Naive thymus-derived CD4-positive, alpha-beta T cell (primary cell): ENCODE measurements at regions not wholly inside any gene's neighbourhood (a gene's known extent, or its start where the extent isn't known, plus 50 kb on each side); places are given as distances from the start of the nearest gene placed in this dataset.
"Not testable (repeated sequence)": the region's sequence is repeated elsewhere in the genome, so short reads cannot be mapped to it uniquely, and the experiment has no call there.

Experiments used
- ATAC-seq: fragments of 150-1000 bp; cut with Tn5 transposase; 2 replicates; pipeline ENCODE4 v1.10.0; 2021; ENCODE audit warnings: mild to moderate bottlenecking, moderate library complexity
- CTCF ChIA-PET: fragments of 350-600 bp; sonication (Branson Sonifier 250); formaldehyde crosslinking; loops from one replicate; lab custom pipeline; 2021; ENCODE audit warnings: antibody characterized with exemption; lab: Charles Lee
- POLR2A ChIA-PET: fragments of 350-600 bp; sonication (Branson Sonifier 250); formaldehyde crosslinking; loops from one replicate; lab custom pipeline; 2021; ENCODE audit warnings: antibody characterized with exemption, inconsistent platforms; lab: Charles Lee
- DNase-seq, 9 donors: peaks; one replicate each; pipeline versions ENCODE4 v3.0.0 to v3.0.0-alpha.2; 2020 to 2022; ENCODE audit warnings: mixed read lengths in 1 of 9
- H3K27ac ChIP-seq: one replicate; pipeline ENCODE4 v1.7.0; 2013; ENCODE audit warnings: mild to moderate bottlenecking, low read depth, low read length, moderate library complexity
- H3K27me3 ChIP-seq, 2 donors: one replicate each; pipeline ENCODE4 v1.7.0; 2013; ENCODE audit warnings: low read length in 2 of 2, mild to moderate bottlenecking in 2 of 2, moderate library complexity in 2 of 2; ENCODE audit not compliant: control insufficient read depth in 2 of 2, insufficient read depth in 2 of 2
- H3K36me3 ChIP-seq, 3 experiments: 1 replicate in 2 of 3; 2 replicates in 1 of 3; pipeline ENCODE4 v1.7.0; 2013; ENCODE audit warnings: low read length in 3 of 3, mild to moderate bottlenecking in 3 of 3, moderate library complexity in 1 of 3; ENCODE audit not compliant: insufficient read depth in 3 of 3, control insufficient read depth in 2 of 3
- H3K4me1 ChIP-seq, 2 donors: one replicate each; pipeline ENCODE4 v1.7.0; 2013; ENCODE audit warnings: low read length in 2 of 2, mild to moderate bottlenecking in 2 of 2, moderate library complexity in 1 of 2; ENCODE audit not compliant: control insufficient read depth in 2 of 2, insufficient read depth in 2 of 2
- H3K4me3 ChIP-seq: 2 replicates; pipeline ENCODE4 v1.7.0; 2013; ENCODE audit warnings: mild to moderate bottlenecking, low read length
- H3K9me3 ChIP-seq, 3 experiments: 1 replicate in 2 of 3; 2 replicates in 1 of 3; pipeline ENCODE4 v1.7.0; 2013; ENCODE audit warnings: low read length in 3 of 3; ENCODE audit not compliant: control insufficient read depth in 2 of 3
- H3K27ac Mint-ChIP-seq, 9 donors: one replicate each; pipeline ENCODE4 v1.8.0; 2020 to 2022; ENCODE audit warnings: mixed read lengths in 9 of 9, mild to moderate bottlenecking in 8 of 9, moderate library complexity in 5 of 9, inconsistent platforms in 2 of 9
- H3K27me3 Mint-ChIP-seq, 5 donors: one replicate each; pipeline ENCODE4 v1.8.0; 2021 to 2022; ENCODE audit warnings: mixed read lengths in 5 of 5, mild to moderate bottlenecking in 1 of 5
- H3K36me3 Mint-ChIP-seq, 5 donors: one replicate each; pipeline ENCODE4 v1.8.0; 2020 to 2022; ENCODE audit warnings: mixed read lengths in 5 of 5, mild to moderate bottlenecking in 3 of 5, inconsistent platforms in 1 of 5
- H3K4me1 Mint-ChIP-seq, 7 donors: one replicate each; pipeline ENCODE4 v1.8.0; 2020 to 2022; ENCODE audit warnings: mixed read lengths in 7 of 7, mild to moderate bottlenecking in 3 of 7, inconsistent platforms in 1 of 7
- H3K4me3 Mint-ChIP-seq, 10 donors: one replicate each; pipeline ENCODE4 v1.8.0; 2020 to 2022; ENCODE audit warnings: mild to moderate bottlenecking in 10 of 10, mixed read lengths in 10 of 10, moderate library complexity in 6 of 10, inconsistent platforms in 2 of 10
- H3K9me3 Mint-ChIP-seq, 11 donors: one replicate each; pipeline ENCODE4 v1.8.0; 2020 to 2022; ENCODE audit warnings: mixed read lengths in 11 of 11, mild to moderate bottlenecking in 4 of 11, inconsistent platforms in 1 of 11, moderate library complexity in 1 of 11
- intact Hi-C, 2 donors: fragments of 100-400 bp; cut with micrococcal nuclease; formaldehyde crosslinking; loops; one replicate each; pipeline ENCODE4 v1.15.1; 2023

DNA sequence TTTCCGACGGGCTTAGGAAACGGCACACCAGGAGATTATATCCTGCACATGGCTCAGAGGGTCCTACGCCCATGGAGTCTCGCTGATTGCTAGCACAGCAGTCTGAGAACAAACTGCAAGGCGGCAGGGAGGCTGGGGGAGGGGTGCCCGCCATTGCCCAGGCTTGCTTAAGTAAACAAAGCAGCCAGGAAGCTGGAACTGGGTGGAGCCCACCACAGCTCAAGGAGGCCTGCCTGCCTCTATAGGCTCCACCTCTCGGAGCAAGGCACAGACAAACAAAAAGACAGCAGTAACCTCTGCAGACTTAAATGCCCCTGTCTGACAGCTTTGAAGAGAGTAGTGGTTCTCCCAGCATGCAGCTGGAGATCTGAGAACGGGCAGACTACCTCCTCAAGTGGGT lies 722.6 kb downstream of the BRINP3 start:
- H3K4me1 Mint-ChIP-seq, H3K36me3 ChIP-seq, H3K27me3 Mint-ChIP-seq, POLR2A ChIA-PET, H3K36me3 Mint-ChIP-seq, intact Hi-C loops, H3K27me3 ChIP-seq, H3K4me1 ChIP-seq, ATAC-seq, H3K4me3 Mint-ChIP-seq, H3K27ac ChIP-seq, CTCF ChIA-PET, DNase-seq, H3K9me3 ChIP-seq, H3K27ac Mint-ChIP-seq, H3K4me3 ChIP-seq: not testable (repeated sequence)
- H3K9me3 Mint-ChIP-seq = peaks cover 0 to 12% (median 6%) of the 10 kb centered on the region in 11 donors

DNA sequence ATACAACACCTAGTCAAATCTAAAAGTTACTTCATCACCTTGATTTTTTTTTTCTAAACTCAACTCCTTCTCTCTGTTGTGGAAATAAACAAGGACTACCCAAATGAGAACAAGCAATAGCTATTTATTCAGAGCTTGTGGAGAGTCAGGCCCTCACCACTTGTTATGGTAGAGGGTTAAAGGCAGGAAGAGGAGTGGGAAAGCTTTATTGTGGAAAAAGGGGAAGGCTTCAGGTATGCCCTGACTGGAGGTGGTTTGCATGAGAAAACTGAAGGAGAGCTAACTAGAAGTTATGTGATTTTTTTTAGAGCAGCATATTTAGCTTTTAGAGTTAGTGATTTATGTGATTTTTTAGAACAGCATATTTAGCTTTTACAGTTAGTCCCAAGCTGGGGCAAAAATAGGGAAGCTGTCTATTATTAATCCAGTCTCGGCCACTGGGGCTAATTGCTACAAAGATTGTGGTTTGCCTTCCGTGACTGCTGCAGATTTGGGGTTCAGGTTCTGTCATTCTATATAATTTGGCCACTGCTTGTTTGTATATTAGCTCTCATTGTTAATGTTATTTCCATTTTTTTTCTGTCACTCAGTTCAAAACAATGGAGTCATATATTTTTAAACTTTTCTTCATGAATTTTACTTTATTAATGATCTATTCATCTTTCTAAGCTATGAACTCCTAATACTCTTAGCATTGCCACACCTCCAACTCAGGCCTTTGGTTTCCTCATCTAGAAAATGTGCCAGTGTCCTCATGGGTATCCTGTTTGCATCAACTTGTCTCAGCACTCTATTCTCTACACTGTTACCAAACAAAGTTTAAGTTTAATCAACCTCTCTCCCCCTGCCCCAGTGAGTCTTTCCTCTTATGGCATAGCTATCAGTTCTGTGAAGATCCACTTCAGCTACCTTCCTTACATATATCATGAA lies 713.0 kb downstream of the BRINP3 start:
- Mint-ChIP-seq H3K4me1 (no peaks in the 10 kb centered on the region), H3K36me3 (no peaks in the 10 kb centered on the region), H3K9me3 (peaks cover 2 to 27% (median 6%) of the 10 kb centered on the region in 11 donors), H3K4me3 (no peak overlapping the region), H3K27ac (no peak overlapping the region), H3K27me3 (no peaks in the 10 kb centered on the region)
- Histone ChIP-seq H3K4me1 (no peaks in the 10 kb centered on the region), H3K27ac (no peak overlapping the region), H3K9me3 (no peaks in the 10 kb centered on the region), H3K27me3 (no peaks in the 10 kb centered on the region), H3K4me3 (no peak overlapping the region), H3K36me3 (no peaks in the 10 kb centered on the region)
- ChIA-PET POLR2A (no interaction called here), CTCF (no interaction called here)
- ATAC-seq (no peak), DNase-seq (no peak)
- intact Hi-C loops = no loop called here

DNA sequence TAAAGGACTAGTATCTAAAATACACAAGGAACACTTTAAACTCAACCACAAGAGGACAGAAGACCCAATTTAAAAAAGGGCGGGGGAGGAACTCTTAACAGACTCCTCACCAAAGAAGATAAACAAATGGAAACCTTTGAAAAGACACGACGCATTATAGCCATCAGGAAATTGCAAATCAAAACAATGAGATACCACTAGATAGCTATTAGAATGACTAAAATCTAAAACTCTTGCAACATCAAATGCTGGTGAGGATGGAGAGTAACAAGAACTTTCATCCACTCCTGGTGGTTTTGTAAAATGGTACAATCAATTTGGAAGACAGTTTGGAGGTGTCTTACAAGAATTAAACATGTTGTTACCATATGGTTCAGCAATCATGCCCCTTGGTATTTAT lies 708.2 kb downstream of the BRINP3 start:
- Mint-ChIP-seq H3K27me3 (no peaks in the 10 kb centered on the region), H3K9me3 (peaks cover under 1 to 37% (median 8%) of the 10 kb centered on the region in 11 donors), H3K36me3 (no peaks in the 10 kb centered on the region), H3K27ac (no peak overlapping the region), H3K4me1 (no peaks in the 10 kb centered on the region), H3K4me3 (no peak overlapping the region)
- ChIA-PET CTCF (no interaction called here), POLR2A (no interaction called here)
- no peaks in the 10 kb centered on the region for H3K27me3 ChIP-seq
- no peaks in the 10 kb centered on the region for H3K4me1 ChIP-seq
- H3K9me3 ChIP-seq = no peaks in the 10 kb centered on the region
- DNase-seq (no peak), ATAC-seq (no peak)
- no peaks in the 10 kb centered on the region for H3K36me3 ChIP-seq
- intact Hi-C loops = no loop called here
- H3K27ac ChIP-seq = no peak overlapping the region
- no peak overlapping the region for H3K4me3 ChIP-seq

DNA sequence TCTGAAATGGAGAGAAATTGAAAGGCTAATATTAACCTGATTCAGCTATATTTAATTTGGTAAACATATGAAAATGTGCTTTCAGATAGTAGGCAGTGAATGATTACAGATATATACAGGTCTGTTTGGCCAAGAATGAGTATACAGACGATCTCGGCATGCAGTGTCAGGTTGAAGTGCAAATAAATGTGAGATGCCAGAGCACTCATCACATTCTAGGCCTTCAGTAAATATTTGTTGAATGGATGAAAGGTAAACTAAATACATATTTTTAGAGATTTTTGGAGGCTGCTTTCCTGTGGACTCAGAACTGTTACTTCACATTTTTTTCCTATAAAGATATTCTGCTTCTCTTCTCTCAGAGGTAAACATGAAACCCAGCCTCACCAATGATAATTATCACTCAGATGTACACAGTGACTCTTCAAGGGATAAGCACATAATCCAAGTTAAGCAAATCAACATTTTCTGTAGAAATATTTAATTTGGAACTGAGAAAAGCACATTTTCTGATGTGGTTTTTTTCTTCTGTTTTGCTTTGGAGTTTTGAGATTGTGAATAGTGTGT lies 702.9 kb downstream of the BRINP3 start:
- H3K27me3 ChIP-seq = no peaks in the 10 kb centered on the region
- H3K36me3 ChIP-seq = no peaks in the 10 kb centered on the region
- Mint-ChIP-seq H3K4me1 (no peaks in the 10 kb centered on the region), H3K27ac (no peak overlapping the region), H3K36me3 (no peaks in the 10 kb centered on the region), H3K4me3 (no peak overlapping the region), H3K9me3 (peaks cover 0 to 22% (median 5%) of the 10 kb centered on the region in 11 donors), H3K27me3 (no peaks in the 10 kb centered on the region)
- no peak overlapping the region for H3K4me3 ChIP-seq
- no peak overlapping the region for H3K27ac ChIP-seq
- intact Hi-C loops = no loop called here
- H3K9me3 ChIP-seq = no peaks in the 10 kb centered on the region
- ATAC-seq (no peak), DNase-seq (no peak)
- ChIA-PET POLR2A (no interaction called here), CTCF (no interaction called here)
- H3K4me1 ChIP-seq = no peaks in the 10 kb centered on the region

- Histone ChIP-seq H3K27ac (no peak overlapping the region), H3K27me3 (no peaks in the 10 kb centered on the region), H3K36me3 (no peaks in the 10 kb centered on the region), H3K4me1 (no peaks in the 10 kb centered on the region), H3K4me3 (no peak overlapping the region), H3K9me3 (no peaks in the 10 kb centered on the region)
- intact Hi-C loops = no loop called here
- Mint-ChIP-seq H3K4me3 (no peak overlapping the region), H3K27me3 (no peaks in the 10 kb centered on the region), H3K27ac (no peak overlapping the region), H3K4me1 (no peaks in the 10 kb centered on the region), H3K36me3 (no peaks in the 10 kb centered on the region), H3K9me3 (peaks cover 0 to 21% (median 5%) of the 10 kb centered on the region in 11 donors)
- DNase-seq (no peak), ATAC-seq (no peak)
- ChIA-PET POLR2A (no interaction called here), CTCF (no interaction called here)
Observed at GRCh38 chr1:189775343-189775742, 702.3 kb downstream of the BRINP3 start.

DNA sequence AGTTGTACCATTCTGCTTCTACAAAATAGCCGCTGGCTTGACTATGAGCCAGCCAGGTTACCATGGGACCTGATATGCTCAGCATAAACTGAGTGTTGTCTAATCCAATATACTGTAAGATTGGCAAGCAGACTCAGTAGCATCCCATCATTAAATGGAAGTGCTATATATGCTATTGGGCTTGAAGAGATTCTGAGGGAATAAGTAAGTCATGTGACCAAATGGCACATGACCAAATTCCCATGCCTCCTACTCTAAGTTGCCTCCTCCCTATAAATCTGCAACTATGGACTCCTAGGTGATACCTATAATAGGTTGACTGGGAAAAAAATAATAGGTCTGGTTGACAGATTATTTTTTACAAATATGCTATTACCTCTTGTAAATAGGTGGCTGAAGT lies 698.6 kb downstream of the BRINP3 start:
- DNase-seq (no peak), ATAC-seq (no peak)
- Mint-ChIP-seq H3K4me3 (no peak overlapping the region), H3K27me3 (no peaks in the 10 kb centered on the region), H3K4me1 (no peaks in the 10 kb centered on the region), H3K27ac (no peak overlapping the region), H3K36me3 (no peaks in the 10 kb centered on the region), H3K9me3 (peaks cover 1 to 14% (median 5%) of the 10 kb centered on the region in 11 donors)
- intact Hi-C loops = no loop called here
- ChIA-PET CTCF (no interaction called here), POLR2A (no interaction called here)
- Histone ChIP-seq H3K36me3 (no peaks in the 10 kb centered on the region), H3K27ac (no peak overlapping the region), H3K9me3 (no peaks in the 10 kb centered on the region), H3K27me3 (no peaks in the 10 kb centered on the region), H3K4me3 (no peak overlapping the region), H3K4me1 (no peaks in the 10 kb centered on the region)

DNA sequence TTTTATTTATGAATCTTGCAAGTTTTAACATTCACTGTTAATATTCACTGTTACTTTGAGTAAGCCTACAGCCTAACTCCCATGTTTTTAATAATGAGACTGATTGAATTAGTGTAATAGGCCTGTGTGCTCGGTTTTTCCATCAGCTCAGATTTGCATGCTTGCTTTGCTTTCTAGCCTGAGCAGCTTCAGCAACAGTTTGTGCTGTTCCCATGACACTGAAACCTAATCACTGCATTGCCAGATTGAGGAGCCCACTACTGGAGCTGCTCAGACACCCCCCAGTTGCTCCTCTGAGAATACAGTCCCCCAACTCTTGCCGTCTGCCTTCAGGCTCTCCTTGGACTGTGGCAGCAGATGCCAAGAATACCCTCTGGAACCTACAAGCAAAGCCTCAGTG lies 695.4 kb downstream of the BRINP3 start:
- no peaks in the 10 kb centered on the region for H3K27me3 Mint-ChIP-seq
- H3K4me1 Mint-ChIP-seq = no peaks in the 10 kb centered on the region
- no peak overlapping the region for H3K4me3 ChIP-seq

More for the DNA sequence above, 695.4 kb downstream of the BRINP3 start:
- no peaks in the 10 kb centered on the region for H3K36me3 ChIP-seq
- H3K27ac ChIP-seq = no peak overlapping the region
- Mint-ChIP-seq H3K9me3 (peaks cover 1 to 9% (median 4%) of the 10 kb centered on the region in 11 donors), H3K36me3 (no peaks in the 10 kb centered on the region), H3K4me3 (no peak overlapping the region), H3K27ac (no peak overlapping the region)
- H3K4me1 ChIP-seq = no peaks in the 10 kb centered on the region
- no peaks in the 10 kb centered on the region for H3K27me3 ChIP-seq
- no peak for ATAC-seq
- no peaks in the 10 kb centered on the region for H3K9me3 ChIP-seq
- DNase-seq = no peak
- ChIA-PET POLR2A (no interaction called here), CTCF (no interaction called here)
- intact Hi-C loops = loop anchor here in 1 of 2 donors (10.0 kb wide), 1 partner anchor 63 kb away; no protein-coding TSS in a partner anchor
